ENCODE measurements at regions not wholly inside any gene's neighbourhood (a gene's known extent, or its start where the extent isn't known, plus 50 kb on each side); places are given as distances from the start of the nearest gene placed in this dataset.

- H3K9ac ChIP-seq (ENCODE audit: low read length in 3 of 3): no peak overlapping the region
- intact Hi-C loops (cut with DNase I): no loop called here
Measured at GRCh38 chr1:182291584-182292192, 99.9 kb downstream of the GLUL start.

DNA sequence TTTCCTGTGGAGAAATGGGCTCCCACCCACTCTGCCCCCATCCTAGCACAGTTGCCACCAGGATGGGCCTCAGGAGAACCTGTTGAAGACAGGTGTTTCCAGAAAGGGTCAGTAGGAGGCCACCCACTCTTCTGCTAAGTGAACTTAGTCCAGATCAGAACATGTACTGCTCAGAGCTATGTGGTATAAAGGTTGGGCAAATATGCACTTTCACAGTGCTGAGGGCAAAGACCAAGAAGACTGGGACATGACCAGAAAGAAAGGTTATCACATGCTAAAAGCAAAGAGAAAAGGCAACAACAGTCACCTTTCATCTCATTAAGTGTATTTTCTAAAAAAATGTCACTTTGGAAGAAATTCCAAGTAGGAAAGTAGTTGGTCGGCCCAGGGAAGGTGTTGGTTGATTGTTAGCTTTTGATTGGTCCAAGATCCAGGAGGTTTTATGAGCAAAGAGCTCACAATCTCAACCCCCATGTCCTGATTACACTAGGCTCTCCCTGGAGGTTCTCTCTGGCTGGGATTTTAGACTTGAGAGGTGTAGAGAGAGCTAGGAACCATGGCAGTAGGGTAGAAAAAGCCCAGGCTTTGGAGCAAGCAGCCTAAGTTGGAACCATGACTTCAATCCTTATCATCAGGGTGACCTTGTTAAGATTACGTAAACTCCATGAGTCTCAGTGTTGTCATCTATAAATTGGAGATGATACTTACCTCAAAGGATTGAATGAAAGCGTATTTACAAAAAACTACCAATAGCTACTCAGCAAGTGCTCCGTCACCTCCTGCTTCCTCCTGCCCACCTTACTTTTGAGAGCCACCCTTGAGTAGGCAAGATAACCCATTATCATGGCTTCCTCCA lies 102.6 kb downstream of the GLUL start:
- TF ChIP-seq, protein P1, sequence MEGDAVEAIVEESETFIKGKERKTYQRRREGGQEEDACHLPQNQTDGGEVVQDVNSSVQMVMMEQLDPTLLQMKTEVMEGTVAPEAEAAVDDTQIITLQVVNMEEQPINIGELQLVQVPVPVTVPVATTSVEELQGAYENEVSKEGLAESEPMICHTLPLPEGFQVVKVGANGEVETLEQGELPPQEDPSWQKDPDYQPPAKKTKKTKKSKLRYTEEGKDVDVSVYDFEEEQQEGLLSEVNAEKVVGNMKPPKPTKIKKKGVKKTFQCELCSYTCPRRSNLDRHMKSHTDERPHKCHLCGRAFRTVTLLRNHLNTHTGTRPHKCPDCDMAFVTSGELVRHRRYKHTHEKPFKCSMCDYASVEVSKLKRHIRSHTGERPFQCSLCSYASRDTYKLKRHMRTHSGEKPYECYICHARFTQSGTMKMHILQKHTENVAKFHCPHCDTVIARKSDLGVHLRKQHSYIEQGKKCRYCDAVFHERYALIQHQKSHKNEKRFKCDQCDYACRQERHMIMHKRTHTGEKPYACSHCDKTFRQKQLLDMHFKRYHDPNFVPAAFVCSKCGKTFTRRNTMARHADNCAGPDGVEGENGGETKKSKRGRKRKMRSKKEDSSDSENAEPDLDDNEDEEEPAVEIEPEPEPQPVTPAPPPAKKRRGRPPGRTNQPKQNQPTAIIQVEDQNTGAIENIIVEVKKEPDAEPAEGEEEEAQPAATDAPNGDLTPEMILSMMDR (IDR thresholded peaks at IDR 0.05; ENCODE audit: borderline replicate concordance, extremely low read depth, insufficient read depth): no peak
- intact Hi-C loops (cut with DNase I): no loop called here

More at GRCh38 chr1:182291584-182292192, 99.9 kb downstream of the GLUL start:
- FAIRE-seq (no peak), DNase-seq (no peak)
- Histone ChIP-seq H3K4me1 (ENCODE audit: control insufficient read depth in 2 of 3, insufficient read depth in 2 of 3, low read depth in 1 of 3, low read length in 3 of 3) (no peaks in the 10 kb centered on the region), H3K36me3 (ENCODE audit: control insufficient read depth in 2 of 3, insufficient read depth in 3 of 3, low read length in 3 of 3) (no peaks in the 10 kb centered on the region), H3K27ac (ENCODE audit: low read depth in 2 of 2, low read length in 2 of 2) (no peak overlapping the region), H3K9me3 (ENCODE audit: control insufficient read depth in 2 of 3, insufficient read depth in 1 of 3, low read length in 3 of 3) (no peaks in the 10 kb centered on the region), H3K27me3 (ENCODE audit: control insufficient read depth, insufficient read depth, low read length) (no peaks in the 10 kb centered on the region), H3K4me3 (ENCODE audit: low read length in 3 of 3) (no peak overlapping the region)
- TF ChIP-seq, protein P1 (IDR thresholded peaks at IDR 0.05; ENCODE audit: borderline replicate concordance, extremely low read depth, insufficient read depth): no peak

DNA sequence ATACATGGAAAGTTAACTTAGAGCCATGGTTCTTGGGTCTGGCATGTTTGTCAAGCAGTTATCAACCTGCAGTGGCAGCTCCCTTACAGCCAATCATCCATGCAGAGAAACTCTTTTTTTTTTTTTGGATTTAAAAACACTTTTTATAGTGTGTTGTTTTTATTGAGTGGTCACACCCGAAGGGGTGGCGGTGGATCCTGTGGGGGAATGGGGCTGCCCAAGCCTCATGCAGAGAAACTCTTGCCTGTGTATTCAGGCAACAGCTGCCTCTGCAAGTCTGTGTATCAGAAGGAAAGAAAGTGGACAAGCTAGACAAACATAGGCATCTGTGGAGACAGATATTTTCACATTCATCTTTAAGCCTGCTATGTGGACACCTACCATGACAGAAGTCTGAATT lies 104.8 kb downstream of the GLUL start:
- H3K4me3 ChIP-seq (ENCODE audit: low read length in 3 of 3): no peak overlapping the region
- FAIRE-seq (no peak), DNase-seq (no peak)
- no peaks in the 10 kb centered on the region for H3K9me3 ChIP-seq (ENCODE audit: control insufficient read depth in 2 of 3, insufficient read depth in 1 of 3, low read length in 3 of 3)
- no peak overlapping the region for H3K27ac ChIP-seq (ENCODE audit: low read depth in 2 of 2, low read length in 2 of 2)
- intact Hi-C loops (cut with DNase I): no loop called here
- no peaks in the 10 kb centered on the region for H3K27me3 ChIP-seq (ENCODE audit: control insufficient read depth, insufficient read depth, low read length)
- TF ChIP-seq, protein P1 (IDR thresholded peaks at IDR 0.05; ENCODE audit: borderline replicate concordance, extremely low read depth, insufficient read depth): no peak
- H3K9ac ChIP-seq (ENCODE audit: low read length in 3 of 3): no peak overlapping the region
- H3K4me1 ChIP-seq (ENCODE audit: control insufficient read depth in 2 of 3, insufficient read depth in 2 of 3, low read depth in 1 of 3, low read length in 3 of 3): no peaks in the 10 kb centered on the region
- no peaks in the 10 kb centered on the region for H3K36me3 ChIP-seq (ENCODE audit: control insufficient read depth in 2 of 3, insufficient read depth in 3 of 3, low read length in 3 of 3)

More for the DNA sequence above, 102.6 kb downstream of the GLUL start:
- Histone ChIP-seq H3K4me3 (ENCODE audit: low read length in 3 of 3) (no peak overlapping the region), H3K36me3 (ENCODE audit: control insufficient read depth in 2 of 3, insufficient read depth in 3 of 3, low read length in 3 of 3) (no peaks in the 10 kb centered on the region), H3K27ac (ENCODE audit: low read depth in 2 of 2, low read length in 2 of 2) (no peak overlapping the region), H3K9ac (ENCODE audit: low read length in 3 of 3) (no peak overlapping the region), H3K4me1 (ENCODE audit: control insufficient read depth in 2 of 3, insufficient read depth in 2 of 3, low read depth in 1 of 3, low read length in 3 of 3) (no peaks in the 10 kb centered on the region), H3K27me3 (ENCODE audit: control insufficient read depth, insufficient read depth, low read length) (no peaks in the 10 kb centered on the region), H3K9me3 (ENCODE audit: control insufficient read depth in 2 of 3, insufficient read depth in 1 of 3, low read length in 3 of 3) (no peaks in the 10 kb centered on the region)
- no peak for DNase-seq
- FAIRE-seq: no peak

Data from kidney (tissue), 13 donors.